ENCODE measurements at regions not wholly inside any gene's neighbourhood (a gene's known extent, or its start where the extent isn't known, plus 50 kb on each side); places are given as distances from the start of the nearest gene placed in this dataset.

GRCh38 chr5:93926831-93927620 is 185.6 kb upstream of the POU5F2 start:
- no peak for DNase-seq

GRCh38 chr5:93925321-93925720 is 183.9 kb upstream of the POU5F2 start:
- no peak for DNase-seq

GRCh38 chr5:93924628-93925027 is 183.2 kb upstream of the POU5F2 start:
- DNase-seq, result peak; percentile 44

DNA sequence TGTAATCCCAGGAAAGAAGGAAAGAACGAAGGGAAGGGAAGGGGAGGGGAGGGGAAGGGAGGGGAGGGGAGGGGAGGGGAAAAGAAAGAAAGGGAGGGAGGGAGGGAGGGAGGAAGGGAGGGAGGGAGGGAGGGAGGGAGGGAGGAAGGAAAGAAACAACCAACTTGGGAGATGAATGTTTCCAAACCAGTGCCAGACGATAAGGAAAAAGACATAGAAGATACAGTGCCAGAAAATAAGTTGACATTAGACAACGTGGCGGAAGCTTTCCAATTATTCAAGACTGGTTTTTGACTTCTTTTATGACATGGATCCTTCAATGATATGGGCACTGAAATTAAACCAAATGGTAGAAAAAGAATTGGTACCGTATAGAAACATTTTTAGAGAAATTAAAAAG is 181.2 kb upstream of the POU5F2 start:
- DNase-seq, result no peak

DNA sequence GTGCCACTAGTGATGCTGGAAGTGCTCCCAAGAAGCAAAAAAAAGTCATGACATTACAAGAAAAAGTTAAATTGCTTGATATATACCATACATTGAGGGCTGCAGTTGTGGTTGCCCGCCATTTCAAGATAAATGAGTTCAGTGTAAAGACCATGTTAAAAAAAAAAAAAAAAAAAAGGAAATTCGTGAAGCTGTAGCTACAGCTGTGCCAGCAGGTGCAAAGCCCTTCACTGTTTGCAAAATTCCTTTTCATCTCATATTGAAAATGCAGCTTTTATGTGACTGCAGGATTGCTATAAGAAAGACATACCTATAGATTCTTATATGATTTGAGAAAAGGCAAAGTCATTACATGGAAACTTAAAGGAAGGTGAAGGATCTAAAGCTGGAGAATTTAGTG is 179.6 kb upstream of the POU5F2 start:
- DNase-seq, result no peak

- no peak for DNase-seq
These were observed 175.5 kb upstream of the POU5F2 start for GRCh38 chr5:93916872-93917271.

DNA sequence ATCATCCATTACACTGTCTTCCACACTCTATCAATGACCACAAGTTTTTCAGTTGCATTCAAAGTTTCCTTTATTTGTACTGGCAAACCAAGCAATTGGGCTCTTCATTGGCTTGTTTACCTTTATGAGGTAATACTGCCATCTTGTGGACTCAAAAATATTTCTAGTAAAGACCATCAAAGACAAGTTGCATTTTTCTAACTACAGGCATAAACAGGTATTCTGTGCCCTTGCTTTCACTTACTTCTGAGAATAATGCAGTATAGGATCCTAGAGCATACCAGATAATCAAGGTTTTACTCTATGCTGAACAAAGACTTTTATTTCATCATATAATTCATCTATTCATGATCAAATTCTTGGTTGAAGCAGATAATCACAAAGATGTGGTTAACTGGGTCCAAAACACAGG is 173.7 kb upstream of the POU5F2 start:
- DNase-seq, result peak; percentile 75

- no peak for DNase-seq
These were observed 170.2 kb upstream of the POU5F2 start for GRCh38 chr5:93911609-93912008.

DNA sequence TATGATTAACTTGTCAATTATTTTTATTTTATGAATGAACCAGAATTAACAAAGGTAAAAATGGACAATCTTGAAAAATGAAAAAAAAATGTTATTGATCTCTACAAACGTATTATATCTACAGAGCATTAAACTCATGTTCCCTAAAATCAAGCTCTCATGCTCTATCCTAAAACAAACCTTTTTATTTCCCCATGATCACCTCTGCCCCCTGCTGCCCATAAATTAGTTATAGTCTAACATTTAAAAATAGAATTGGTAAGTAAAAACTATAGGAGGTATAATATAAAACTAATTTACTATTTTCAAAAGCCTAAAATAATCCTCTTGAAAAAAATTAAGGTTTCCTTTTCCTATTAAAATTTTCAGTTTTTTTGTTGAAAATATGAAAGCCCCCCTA is 168.0 kb upstream of the POU5F2 start:
- DNase-seq, result peak; percentile 31

- DNase-seq, result no peak
These were observed 163.5 kb upstream of the POU5F2 start for GRCh38 chr5:93904917-93905316.

DNA sequence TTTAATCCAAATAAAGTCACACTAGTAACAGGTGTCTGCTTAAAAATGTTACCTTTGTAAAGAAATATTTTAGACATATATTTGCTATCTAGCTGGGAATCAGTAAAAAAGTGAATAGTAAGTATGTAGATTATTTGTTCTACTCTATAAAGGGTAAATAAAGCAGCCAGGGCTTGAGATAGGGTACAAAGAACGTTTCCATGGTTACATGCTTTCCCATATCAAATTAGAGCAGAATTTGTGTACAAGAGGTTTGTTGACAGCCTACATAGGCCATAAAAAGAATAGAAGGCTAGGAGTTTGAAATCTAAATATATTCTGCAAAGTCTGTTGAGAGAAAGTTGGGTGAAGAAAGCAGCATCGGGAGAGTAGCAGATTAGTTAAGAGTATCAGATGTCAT is 160.9 kb upstream of the POU5F2 start:
- DNase-seq, result no peak

GRCh38 chr5:93899026-93899600 is 157.7 kb upstream of the POU5F2 start:
- DNase-seq, result peak; percentile 37

GRCh38 chr5:93894601-93895354 is 153.4 kb upstream of the POU5F2 start:
- peak; percentile 13 for DNase-seq

DNA sequence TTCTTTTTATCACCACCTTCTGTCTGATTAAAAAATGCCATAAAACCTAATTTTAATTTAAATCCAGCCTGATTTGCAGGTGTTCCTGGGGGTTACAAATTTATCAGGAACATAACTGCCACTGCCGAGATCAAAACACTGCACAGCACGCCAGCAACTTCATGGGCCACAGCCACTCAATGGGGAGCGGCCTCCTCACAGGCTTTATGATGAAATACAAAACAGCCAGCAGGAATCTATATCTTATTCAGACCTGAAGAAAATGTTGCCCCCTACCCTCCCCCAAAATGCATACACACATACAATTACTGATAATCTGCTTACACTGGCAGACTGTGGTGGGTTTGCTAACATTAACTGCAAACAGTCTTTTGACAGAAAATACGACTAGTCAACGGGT is 151.7 kb upstream of the POU5F2 start:
- no peak for DNase-seq

DNA sequence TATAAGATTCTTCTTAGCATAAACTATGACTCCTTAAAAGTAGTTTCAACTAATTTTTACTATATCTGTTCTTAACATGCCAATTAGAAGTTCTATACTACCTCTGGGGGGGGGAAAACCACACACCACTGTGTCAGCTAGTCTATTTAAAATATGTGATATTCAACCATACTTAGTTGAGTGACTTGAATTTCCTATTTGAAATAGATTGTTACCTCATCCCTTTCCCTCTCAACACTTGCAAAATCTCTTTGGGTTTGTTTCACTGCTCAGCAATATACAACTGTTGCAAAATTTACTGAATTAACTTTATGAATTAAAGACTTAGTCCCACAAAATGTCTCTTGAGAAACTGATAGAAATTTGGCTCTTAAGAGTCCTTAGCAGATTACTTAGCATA is 151.1 kb upstream of the POU5F2 start:
- DNase-seq, result no peak

DNA sequence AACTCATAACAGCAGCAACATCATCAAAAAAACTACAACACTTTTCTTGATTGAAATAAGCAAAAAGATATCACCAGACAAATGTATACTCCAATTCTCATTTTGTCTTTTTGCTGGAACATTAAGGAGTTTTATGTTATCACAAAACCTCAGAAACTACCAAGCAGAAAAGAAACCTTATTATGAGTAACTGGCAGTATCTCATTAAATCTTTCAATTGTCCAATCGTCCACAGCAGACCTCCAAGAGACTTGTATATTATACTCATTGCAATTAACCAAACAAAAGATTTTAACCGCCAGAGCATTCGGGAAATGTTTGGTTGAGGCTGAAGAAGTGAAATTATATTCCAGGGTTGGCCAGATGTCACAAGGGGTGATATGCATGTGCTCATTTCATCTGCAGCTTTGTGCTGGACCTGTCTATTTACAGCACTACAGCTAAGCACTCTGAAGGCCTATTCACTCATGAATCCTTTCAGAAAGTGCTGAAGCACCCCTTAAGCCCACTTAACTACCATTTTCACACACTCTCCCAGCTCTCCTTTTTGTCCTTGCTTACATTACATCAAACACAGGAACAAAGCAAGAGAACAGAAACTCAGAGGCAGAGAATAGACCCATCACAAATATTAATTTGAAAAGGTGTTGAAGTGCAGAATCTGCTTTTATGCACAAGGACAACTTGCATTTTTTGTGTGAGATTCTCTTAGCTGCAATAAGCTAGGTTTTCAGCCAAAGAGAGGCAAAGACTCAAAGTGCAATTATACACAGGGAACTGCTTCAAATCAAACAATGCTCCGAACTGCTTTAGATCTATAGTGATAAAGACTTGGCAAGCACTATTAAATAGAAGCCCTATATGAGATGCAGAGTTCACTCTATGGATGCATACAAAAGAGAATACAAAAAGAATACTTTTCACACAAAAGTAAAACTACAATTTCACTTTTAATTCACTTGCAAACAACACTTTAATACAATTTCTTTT is 150.4 kb upstream of the POU5F2 start:
- no peak for DNase-seq

GRCh38 chr5:93890657-93891056 is 149.3 kb upstream of the POU5F2 start:
- DNase-seq, result no peak

DNA sequence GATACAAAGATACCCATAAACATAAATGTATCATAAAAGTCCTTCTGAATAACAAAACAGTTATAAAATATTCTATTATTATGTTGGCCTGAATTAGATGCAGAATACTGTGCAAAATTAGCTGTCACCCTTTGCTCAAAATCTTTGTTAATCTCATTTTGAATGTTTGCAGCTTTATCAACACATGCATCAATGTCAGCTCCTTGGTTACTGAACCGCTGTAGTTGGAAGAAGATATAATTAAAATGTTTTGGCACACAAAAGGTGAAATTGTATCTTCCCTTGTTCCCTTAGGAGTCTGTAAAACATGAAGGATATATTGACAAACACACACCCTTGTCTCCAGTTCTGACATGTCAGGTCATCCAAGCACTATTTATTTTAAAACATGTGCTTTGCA is 146.3 kb upstream of the POU5F2 start:
- no peak for DNase-seq

GRCh38 chr5:93886917-93887361 is 145.5 kb upstream of the POU5F2 start:
- peak; percentile 80 for DNase-seq

DNA sequence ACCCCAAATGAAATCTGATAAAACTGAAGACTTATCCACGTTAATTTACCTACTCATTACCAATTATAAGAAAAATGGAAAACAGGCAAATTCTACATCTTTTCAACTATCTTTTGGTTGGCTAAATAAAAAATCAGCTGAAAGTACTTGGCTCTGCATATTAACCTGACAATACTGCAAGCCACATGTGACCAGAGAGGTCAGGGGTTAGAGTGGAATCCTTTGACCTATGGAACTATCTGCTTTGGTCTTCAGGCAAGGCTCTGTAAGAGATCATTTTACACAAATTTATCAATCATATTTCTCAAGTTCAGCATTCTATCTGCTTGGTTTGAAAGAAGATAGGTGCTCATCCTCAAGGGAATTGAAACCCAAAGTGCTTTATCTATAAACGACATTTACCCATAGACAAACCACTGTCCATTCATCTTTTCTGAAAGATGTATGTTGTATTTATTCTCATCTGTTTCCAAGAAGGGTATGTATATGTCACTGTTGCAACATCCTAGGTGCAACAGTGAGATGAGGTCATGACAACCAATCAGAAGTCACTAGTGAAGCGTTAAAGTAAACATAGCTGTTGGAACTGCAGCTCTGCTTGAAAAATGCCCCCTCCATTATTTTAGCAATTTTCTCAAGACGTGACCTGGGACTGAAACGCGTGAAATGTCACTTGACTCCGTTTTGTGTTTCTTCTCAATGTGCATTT is 144.9 kb upstream of the POU5F2 start:
- peak; percentile 57 for DNase-seq

DNA sequence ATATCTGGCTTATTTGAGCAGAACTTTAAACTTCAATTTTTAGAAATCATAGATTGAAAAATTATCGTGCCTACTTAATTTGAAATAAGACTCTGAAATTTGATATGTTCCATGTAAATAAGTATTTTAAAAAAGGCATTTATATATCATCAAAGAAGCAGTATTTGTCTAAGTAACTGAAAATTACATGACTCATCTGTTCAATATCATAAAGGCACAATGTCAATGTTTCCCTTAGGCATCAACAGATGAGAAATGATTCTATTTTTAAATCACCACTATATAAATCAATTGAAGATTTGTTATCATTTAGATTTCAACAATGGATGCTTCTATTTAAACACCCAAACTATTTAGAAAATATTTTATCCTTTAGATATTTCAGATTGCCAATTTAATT is 142.9 kb upstream of the POU5F2 start:
- no peak for DNase-seq

DNA sequence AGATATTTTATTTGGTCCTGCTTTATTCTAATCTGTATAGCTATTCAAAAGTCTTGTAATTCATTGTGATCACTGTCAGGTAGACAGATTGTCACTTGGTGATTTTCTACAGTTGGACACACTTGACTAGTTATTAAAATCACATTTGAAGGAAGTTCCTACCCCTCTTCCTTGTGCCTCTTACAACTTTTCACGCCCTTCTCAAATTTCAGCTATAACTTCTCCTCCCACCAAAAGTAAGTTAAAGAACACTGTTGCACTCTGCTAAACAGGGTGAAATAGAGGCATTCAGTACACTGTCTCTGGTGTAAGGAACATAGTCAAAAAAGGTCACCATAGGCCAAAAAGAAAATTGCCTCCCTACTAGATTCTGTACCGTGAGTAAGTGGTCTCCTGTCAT is 142.1 kb upstream of the POU5F2 start:
- DNase-seq, result peak; percentile 62
